ENCODE measurements at regions not wholly inside any gene's neighbourhood (a gene's known extent, or its start where the extent isn't known, plus 50 kb on each side); places are given as distances from the start of the nearest gene placed in this dataset.
"Not testable (repeated sequence)": the region's sequence is repeated elsewhere in the genome, so short reads cannot be mapped to it uniquely, and the experiment has no call there.

- DNase-seq: no peak
Observed at GRCh38 chr2:118791483-118791882, 56.0 kb downstream of the EN1 start.

GRCh38 chr2:118786746-118787145, 60.7 kb downstream of the EN1 start:
- DNase-seq: no peak

GRCh38 chr2:118784860-118785259, 62.6 kb downstream of the EN1 start:
- no peak for DNase-seq

GRCh38 chr2:118779362-118779761, 68.1 kb downstream of the EN1 start:
- DNase-seq: no peak

- DNase-seq: peak; percentile 58
Observed at GRCh38 chr2:118774458-118775133, 72.9 kb downstream of the EN1 start.

GRCh38 chr2:118773826-118774225, 73.6 kb downstream of the EN1 start:
- no peak for DNase-seq

GRCh38 chr2:118772487-118773200, 74.8 kb downstream of the EN1 start:
- DNase-seq: no peak

GRCh38 chr2:118769707-118770400, 77.6 kb downstream of the EN1 start:
- DNase-seq: no peak

- DNase-seq: no peak
Observed at GRCh38 chr2:118766871-118767270, 80.6 kb downstream of the EN1 start.

- DNase-seq: no peak
Observed at GRCh38 chr2:118764855-118765254, 82.6 kb downstream of the EN1 start.

- peak; percentile 15 for DNase-seq
Observed at GRCh38 chr2:118763797-118764196, 83.7 kb downstream of the EN1 start.

GRCh38 chr2:118762290-118762689, 85.2 kb downstream of the EN1 start:
- no peak for DNase-seq

GRCh38 chr2:118761771-118762170, 85.7 kb downstream of the EN1 start:
- no peak for DNase-seq

- DNase-seq: no peak
Observed at GRCh38 chr2:118755901-118756300, 91.5 kb downstream of the EN1 start.

- no peak for DNase-seq
Observed at GRCh38 chr2:118755384-118755783, 92.1 kb downstream of the EN1 start.

- DNase-seq: no peak
Observed at GRCh38 chr2:118752762-118753429, 94.6 kb downstream of the EN1 start.

- no peak for DNase-seq
Observed at GRCh38 chr2:118750959-118751565, 96.4 kb downstream of the EN1 start.

GRCh38 chr2:118748245-118748885, 99.1 kb downstream of the EN1 start:
- DNase-seq: no peak

- DNase-seq: no peak
Observed at GRCh38 chr2:118747637-118748036, 99.8 kb downstream of the EN1 start.

- no peak for DNase-seq
Observed at GRCh38 chr2:118747066-118747465, 100.4 kb downstream of the EN1 start.

- not testable (repeated sequence) for DNase-seq
Observed at GRCh38 chr2:118744682-118745181, 102.7 kb downstream of the EN1 start.
